GM12878 (cell line): ENCODE measurements at regions not wholly inside any gene's neighbourhood (a gene's known extent, or its start where the extent isn't known, plus 50 kb on each side); places are given as distances from the start of the nearest gene placed in this dataset.

Source experiments
- CHD2 ChIP-seq: IDR thresholded peaks from 2 replicates; pipeline ENCODE4 v1.6.1; 2011; ENCODE audit warnings: low read depth, low read length, improper control_type of control experiment, borderline replicate concordance
- CREM ChIP-seq: IDR thresholded peaks from 2 replicates; pipeline ENCODE4 v1.6.1; 2014; ENCODE audit warnings: antibody characterized with exemption, low read depth
- CTCF ChIP-seq, 3 experiments: IDR thresholded peaks in 2 of 3; conservative IDR thresholded peaks in 1 of 3; 2 replicates each; pipeline ENCODE4 v1.5.1; 2011; ENCODE audit warnings: low read depth in 3 of 3, low read length in 3 of 3, mild to moderate bottlenecking in 3 of 3, control low read depth in 2 of 3, moderate library complexity in 2 of 3, inconsistent platforms in 1 of 3, mixed read lengths in 1 of 3; ENCODE audit not compliant: control insufficient read depth in 2 of 3, insufficient read depth in 1 of 3; ENCODE audit errors: extremely low read depth in 1 of 3
- PML ChIP-seq: IDR thresholded peaks from 2 replicates; pipeline ENCODE4 v1.6.1; 2012; ENCODE audit warnings: low read length, inconsistent platforms
- POU2F2 ChIP-seq: IDR thresholded peaks from 3 replicates; pipeline ENCODE4 v1.6.1; 2011; ENCODE audit warnings: low read depth, mild to moderate bottlenecking, low read length, borderline replicate concordance
- SMC3 ChIP-seq: IDR thresholded peaks from 2 replicates; pipeline ENCODE4 v1.6.1; 2011; ENCODE audit warnings: low read length, improper control_type of control experiment, borderline replicate concordance
- ZSCAN29 ChIP-seq: fragments of 450-650 bp; IDR thresholded peaks from 2 replicates; pipeline ENCODE4 v1.6.1; 2017; ENCODE audit warnings: mild to moderate bottlenecking, moderate library complexity

- no peak for TF ChIP-seq POU2F2
- no peak for TF ChIP-seq CTCF (IDR thresholded peaks at IDR 0.05 in 2 of 3, conservative IDR thresholded peaks at IDR 0.05 in 1 of 3; ENCODE audit: control insufficient read depth in 2 of 3, extremely low read depth in 1 of 3, insufficient read depth in 1 of 3, low read depth in 3 of 3, low read length in 3 of 3)
- no peak for TF ChIP-seq ZSCAN29
- TF ChIP-seq PML = no peak
- no peak for TF ChIP-seq CREM
- no peak for TF ChIP-seq CHD2
- TF ChIP-seq SMC3 = no peak
These were observed 235.7 kb upstream of the PRR16 start for GRCh38 chr5:120228262-120229031.
